Ishikawa (cell line): ENCODE measurements at regions not wholly inside any gene's neighbourhood (a gene's known extent, or its start where the extent isn't known, plus 50 kb on each side); places are given as distances from the start of the nearest gene placed in this dataset.

Experiments
- CEBPB ChIP-seq: IDR thresholded peaks from 2 replicates; pipeline ENCODE4 v1.6.1; 2012
- MAX ChIP-seq: IDR thresholded peaks from 2 replicates; pipeline ENCODE4 v1.6.1; 2012
- TAF1 ChIP-seq: IDR thresholded peaks from 2 replicates; pipeline ENCODE4 v1.6.1; 2012; ENCODE audit warnings: low read depth, mild to moderate bottlenecking
- TF ChIP-seq, protein P1 (sequence below): IDR thresholded peaks from 2 replicates; pipeline ENCODE4 v1.6.1; 2012

GRCh38 chr13:47218611-47219010 lies 321.8 kb upstream of the HTR2A start:
- TF ChIP-seq MAX, result no peak
- no peak for TF ChIP-seq CEBPB
- TF ChIP-seq, protein P1, sequence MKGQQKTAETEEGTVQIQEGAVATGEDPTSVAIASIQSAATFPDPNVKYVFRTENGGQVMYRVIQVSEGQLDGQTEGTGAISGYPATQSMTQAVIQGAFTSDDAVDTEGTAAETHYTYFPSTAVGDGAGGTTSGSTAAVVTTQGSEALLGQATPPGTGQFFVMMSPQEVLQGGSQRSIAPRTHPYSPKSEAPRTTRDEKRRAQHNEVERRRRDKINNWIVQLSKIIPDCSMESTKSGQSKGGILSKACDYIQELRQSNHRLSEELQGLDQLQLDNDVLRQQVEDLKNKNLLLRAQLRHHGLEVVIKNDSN, result no peak
- no peak for TF ChIP-seq TAF1
